HEK293T (cell line): ENCODE measurements at regions not wholly inside any gene's neighbourhood (a gene's known extent, or its start where the extent isn't known, plus 50 kb on each side); places are given as distances from the start of the nearest gene placed in this dataset.

Experiments used
- CTCF ChIA-PET: fragments of 350-600 bp; formaldehyde crosslinking; extraction: SDS; loops from one replicate; lab custom pipeline; 2021; ENCODE audit warnings: antibody characterized with exemption, inconsistent platforms; lab: Yijun Ruan, JAX
- POLR2A ChIA-PET: fragments of 350-600 bp; formaldehyde crosslinking; extraction: SDS; loops from one replicate; lab custom pipeline; 2020; ENCODE audit warnings: antibody characterized with exemption, inconsistent platforms; lab: Yijun Ruan, JAX
- DNase-seq: peaks from one replicate; pipeline ENCODE4 v3.0.0; 2012; ENCODE audit warnings: mixed read lengths; ENCODE audit errors: extremely low spot score
- ARNT ChIP-seq: fragments of 450-650 bp; IDR thresholded peaks from 2 replicates; pipeline ENCODE4 v1.6.1; 2017; ENCODE audit warnings: mild to moderate bottlenecking
- BHLHE40 ChIP-seq: fragments of 450-650 bp; IDR thresholded peaks from 2 replicates; pipeline ENCODE4 v1.6.1; 2016; ENCODE audit warnings: mild to moderate bottlenecking, moderate library complexity, borderline replicate concordance
- CTBP1 ChIP-seq: fragments of 450-650 bp; IDR thresholded peaks from 2 replicates; pipeline ENCODE4 v1.6.1; 2016; ENCODE audit warnings: borderline replicate concordance
- ELF4 ChIP-seq: fragments of 450-650 bp; IDR thresholded peaks from 2 replicates; pipeline ENCODE4 v1.6.1; 2017; ENCODE audit warnings: antibody characterized with exemption
- FOXA1 ChIP-seq: fragments of 450-650 bp; IDR thresholded peaks from 2 replicates; pipeline ENCODE4 v1.6.1; 2016; ENCODE audit warnings: mild to moderate bottlenecking
- FOXK2 ChIP-seq: fragments of 450-650 bp; IDR thresholded peaks from 2 replicates; pipeline ENCODE4 v1.6.1; 2016; ENCODE audit warnings: mild to moderate bottlenecking
- FOXM1 ChIP-seq: fragments of 450-650 bp; IDR thresholded peaks from 2 replicates; pipeline ENCODE4 v1.6.1; 2017; ENCODE audit warnings: mild to moderate bottlenecking, borderline replicate concordance
- HDGF ChIP-seq: fragments of 450-650 bp; IDR thresholded peaks from 2 replicates; pipeline ENCODE4 v1.6.1; 2017; ENCODE audit warnings: antibody characterized with exemption, borderline replicate concordance
- L3MBTL2 ChIP-seq: fragments of 450-650 bp; conservative IDR thresholded peaks from 2 replicates; pipeline ENCODE4 v1.6.1; 2016; ENCODE audit warnings: mild to moderate bottlenecking
- LEF1 ChIP-seq: fragments of 450-650 bp; IDR thresholded peaks from 2 replicates; pipeline ENCODE4 v1.6.1; 2017; ENCODE audit warnings: mild to moderate bottlenecking, borderline replicate concordance
- NFRKB ChIP-seq: fragments of 450-650 bp; IDR thresholded peaks from 2 replicates; pipeline ENCODE4 v1.6.1; 2016; ENCODE audit warnings: mild to moderate bottlenecking, moderate library complexity
- PKNOX1 ChIP-seq: fragments of 450-650 bp; IDR thresholded peaks from 2 replicates; pipeline ENCODE4 v1.6.1; 2016
- SP1 ChIP-seq: fragments of 450-650 bp; IDR thresholded peaks from 2 replicates; pipeline ENCODE4 v1.6.1; 2017
- SUZ12 ChIP-seq: fragments of 450-650 bp; IDR thresholded peaks from 2 replicates; pipeline ENCODE4 v1.6.1; 2016; ENCODE audit warnings: mild to moderate bottlenecking
- TARDBP ChIP-seq: fragments of 450-650 bp; IDR thresholded peaks from 2 replicates; pipeline ENCODE4 v1.6.1; 2016
- ZNF384 ChIP-seq: fragments of 450-650 bp; IDR thresholded peaks from 2 replicates; pipeline ENCODE4 v1.6.1; 2016

GRCh38 chr20:51335329-51335841 lies 207.1 kb downstream of the NFATC2 start:
- no peak for DNase-seq
- TF ChIP-seq SUZ12 (no peak), ELF4 (no peak), NFRKB (no peak), FOXM1 (no peak), L3MBTL2 (no peak), FOXK2 (no peak), PKNOX1 (no peak), LEF1 (no peak), BHLHE40 (no peak), ARNT (no peak), SP1 (no peak), FOXA1 (no peak), HDGF (no peak), ZNF384 (no peak)
- CTCF ChIA-PET = interaction anchor here (0.9 kb wide), 1 partner anchor 17 kb away, joined by 3 read pairs; no protein-coding TSS in a partner anchor
- POLR2A ChIA-PET = no interaction called here

- ChIA-PET CTCF (interaction anchor here (0.6 kb wide), 1 partner anchor 21 kb away, joined by 3 read pairs; no protein-coding TSS in a partner anchor), POLR2A (no interaction called here)
- DNase-seq = no peak
- TF ChIP-seq CTBP1 (no peak), ZNF384 (no peak), FOXK2 (no peak), ARNT (no peak), L3MBTL2 (no peak), FOXA1 (no peak), SP1 (no peak), HDGF (no peak), BHLHE40 (no peak), TARDBP (no peak)
These were observed 207.9 kb downstream of the NFATC2 start for GRCh38 chr20:51334609-51335008.

GRCh38 chr20:51333971-51334370 lies 208.5 kb downstream of the NFATC2 start:
- CTCF ChIA-PET = interaction anchor here (0.6 to 1.2 kb wide), 3 partner anchors 16 to 319 kb away, joined by 3 read pairs; no protein-coding TSS in a partner anchor
- TF ChIP-seq PKNOX1 = no peak
- no peak for TF ChIP-seq FOXA1
- TF ChIP-seq SP1 = no peak
- no peak for TF ChIP-seq TARDBP
- TF ChIP-seq BHLHE40 = no peak
- no peak for TF ChIP-seq ELF4
- TF ChIP-seq HDGF = no peak
- no peak for TF ChIP-seq L3MBTL2
- TF ChIP-seq LEF1 = no peak
- TF ChIP-seq NFRKB = no peak
- no peak for TF ChIP-seq FOXK2
- TF ChIP-seq ARNT = no peak
- TF ChIP-seq ZNF384 = no peak
- no peak for TF ChIP-seq FOXM1
- DNase-seq = no peak
- POLR2A ChIA-PET = no interaction called here

- POLR2A ChIA-PET = no interaction called here
- CTCF ChIA-PET = interaction anchor here (0.7 to 1.2 kb wide), 4 partner anchors 16 to 352 kb away, joined by 3 to 5 read pairs (median 4); no protein-coding TSS in a partner anchor
- no peak for DNase-seq
- TF ChIP-seq LEF1 = no peak
- TF ChIP-seq FOXK2 = no peak
- no peak for TF ChIP-seq PKNOX1
- no peak for TF ChIP-seq CTBP1
These were observed 209.1 kb downstream of the NFATC2 start for GRCh38 chr20:51333446-51333845.

GRCh38 chr20:51331481-51331880 lies 211.0 kb downstream of the NFATC2 start:
- ChIA-PET CTCF (no interaction called here), POLR2A (no interaction called here)
- TF ChIP-seq ZNF384 (no peak), LEF1 (no peak), SP1 (no peak), HDGF (no peak), ELF4 (no peak), SUZ12 (no peak), TARDBP (no peak), L3MBTL2 (no peak), BHLHE40 (no peak), FOXA1 (no peak), CTBP1 (no peak), FOXK2 (no peak), ARNT (no peak), NFRKB (no peak), PKNOX1 (no peak), FOXM1 (no peak)
- DNase-seq = no peak

- TF ChIP-seq FOXK2 (no peak), FOXA1 (no peak), PKNOX1 (peak; percentile 71), LEF1 (no peak), SUZ12 (no peak)
- ChIA-PET POLR2A (no interaction called here), CTCF (interaction anchor here (1.0 kb wide), 1 partner anchor 348 kb away, joined by 3 read pairs; no protein-coding TSS in a partner anchor)
- no peak for DNase-seq
These were observed 212.7 kb downstream of the NFATC2 start for GRCh38 chr20:51329845-51330244.
